HuH-7 (cell line): ENCODE measurements at regions not wholly inside any gene's neighbourhood (a gene's known extent, or its start where the extent isn't known, plus 50 kb on each side); places are given as distances from the start of the nearest gene placed in this dataset.

Experiments
- DNase-seq: peaks from one replicate; pipeline ENCODE4 v3.0.0; 2011; ENCODE audit warnings: low spot score

DNA sequence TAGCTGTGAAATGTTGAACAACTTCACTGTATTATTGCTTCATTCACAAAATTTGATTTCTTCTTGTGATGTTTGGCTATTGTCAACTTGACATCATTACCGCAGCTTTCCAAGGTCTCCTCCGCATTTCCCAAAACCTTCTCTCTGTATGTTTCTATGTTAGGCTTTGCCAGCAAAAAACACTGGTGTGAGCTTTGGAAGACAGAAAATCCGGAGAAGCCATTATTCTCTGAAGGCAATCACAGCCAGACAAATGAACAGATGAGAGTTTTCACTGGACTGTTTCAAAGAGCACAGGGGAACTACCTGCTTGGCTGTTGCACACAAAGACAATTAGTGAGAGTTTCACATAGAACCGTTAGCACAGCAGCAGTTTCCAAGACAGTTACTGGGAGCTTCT lies 609.6 kb downstream of the BRINP3 start:
- DNase-seq, result no peak

DNA sequence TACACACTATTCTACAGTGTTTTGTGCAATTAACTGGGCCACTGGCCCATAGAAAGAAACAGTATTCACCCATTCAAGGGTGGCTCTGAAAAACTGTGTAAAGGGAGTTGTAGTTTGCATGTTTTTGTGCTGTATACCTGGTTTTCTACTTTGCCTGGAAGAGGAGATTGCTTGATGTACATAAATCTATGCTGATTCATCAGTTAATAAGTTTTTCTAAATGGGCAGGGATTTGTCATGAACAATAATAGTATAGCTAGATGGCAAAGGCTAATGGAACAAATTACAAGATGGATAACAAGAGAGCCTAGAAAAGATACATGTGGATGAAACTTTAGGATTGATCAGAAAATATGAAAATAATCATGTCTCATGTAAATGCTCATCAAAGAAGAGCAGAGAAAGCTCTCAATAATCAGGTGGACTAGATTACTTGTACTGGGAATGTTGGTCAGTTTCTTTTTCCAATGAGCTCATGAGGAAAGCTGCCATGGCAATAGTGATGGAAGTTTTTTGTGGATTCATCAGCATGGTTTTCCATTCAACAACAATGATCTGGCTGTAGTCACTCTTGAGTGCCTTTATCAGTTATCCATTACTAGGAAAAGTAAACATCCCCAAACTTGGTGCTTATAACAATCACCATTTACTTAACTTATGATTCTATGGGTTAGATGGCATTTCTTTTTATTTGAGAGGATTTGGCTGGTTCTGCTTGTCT lies 602.8 kb downstream of the BRINP3 start:
- no peak for DNase-seq

DNA sequence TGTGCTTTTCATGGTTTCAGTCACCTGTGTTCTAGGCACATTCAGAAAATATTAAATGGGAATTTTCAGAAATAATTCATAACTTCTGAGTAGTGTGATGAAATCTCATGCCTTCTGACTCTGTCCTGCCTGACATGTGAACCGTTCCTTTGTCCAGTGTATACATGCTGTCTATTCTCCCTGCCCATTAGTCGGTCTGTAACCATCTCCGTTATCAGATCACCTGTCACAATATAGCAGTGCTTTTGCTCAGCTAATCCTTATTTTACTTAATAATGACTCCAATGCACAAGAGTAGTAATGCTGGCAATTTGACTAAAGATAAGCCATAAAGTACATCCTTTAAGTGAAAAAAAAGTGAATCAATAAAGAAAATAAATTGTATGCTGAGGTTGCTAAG lies 597.5 kb downstream of the BRINP3 start:
- DNase-seq, result no peak

DNA sequence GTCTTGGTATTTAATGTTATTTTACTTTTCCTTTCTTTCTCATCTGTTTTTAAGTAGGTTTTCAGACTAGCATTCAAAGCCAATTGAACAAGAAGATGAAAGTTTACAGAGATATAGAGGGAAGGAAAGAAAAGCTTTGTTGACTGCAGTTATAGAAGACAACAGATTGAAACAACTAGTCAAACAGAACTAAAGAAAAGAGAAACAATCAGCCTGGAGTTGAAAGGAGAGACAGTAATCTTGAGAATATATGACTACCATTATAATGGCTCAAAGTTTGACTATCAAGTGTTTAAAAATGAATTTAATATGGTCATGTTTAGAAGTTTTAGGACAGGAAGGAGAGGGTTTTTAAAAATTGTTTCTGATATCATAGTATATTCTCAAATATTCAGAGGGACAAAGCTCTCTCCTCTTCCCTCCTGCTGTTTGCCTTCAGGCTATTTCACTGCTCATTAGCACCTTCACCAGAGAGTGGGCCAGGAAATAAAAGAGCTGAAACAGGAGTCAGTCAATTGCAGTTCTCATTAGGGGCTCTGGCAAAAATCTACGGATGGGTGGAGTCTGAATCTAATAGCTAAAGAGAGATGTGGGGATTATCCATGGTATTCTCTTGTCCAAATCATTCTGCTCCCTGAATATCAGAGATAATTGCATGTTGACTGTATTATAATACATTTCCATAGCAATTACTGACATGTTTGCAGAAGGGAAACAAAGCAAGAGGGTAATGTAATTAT lies 577.8 kb downstream of the BRINP3 start:
- DNase-seq, result no peak

DNA sequence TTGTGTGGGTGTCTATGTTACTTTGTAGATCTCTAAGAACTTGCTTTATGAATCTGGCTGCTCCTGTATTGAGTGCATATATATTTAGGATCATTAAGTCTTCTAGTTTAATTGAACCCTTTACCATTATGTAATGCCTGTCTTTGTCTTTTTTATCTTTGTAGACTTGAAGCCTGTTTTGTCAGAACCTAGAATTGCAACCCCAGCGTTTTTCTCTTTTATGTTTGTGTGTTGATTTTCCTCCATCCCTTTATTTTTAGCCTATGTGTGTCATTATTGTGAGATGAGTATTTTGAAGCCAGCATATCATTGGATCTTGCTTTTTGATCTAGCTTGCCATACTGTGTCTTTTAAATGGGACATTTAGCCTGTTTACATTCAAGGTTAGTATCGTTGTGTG lies 573.2 kb downstream of the BRINP3 start:
- DNase-seq, result no peak

DNA sequence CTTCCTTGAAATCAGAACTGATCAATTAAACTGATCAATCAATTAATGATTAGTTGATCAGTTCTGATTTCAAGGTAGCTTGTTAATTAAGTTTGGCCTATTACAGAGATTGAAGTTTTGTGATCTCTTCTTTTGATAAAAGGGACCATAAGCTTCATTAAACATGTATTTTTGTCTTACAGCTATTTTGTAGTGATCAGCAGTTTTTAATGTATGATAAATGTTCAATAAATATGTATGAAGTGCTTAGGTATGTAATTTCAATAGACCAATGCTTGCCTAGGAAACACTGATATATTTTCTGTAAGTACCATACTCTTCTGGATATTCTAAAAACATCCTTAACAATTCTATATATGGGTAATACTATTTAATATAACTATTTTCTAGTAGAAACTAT lies 569.6 kb downstream of the BRINP3 start:
- no peak for DNase-seq

DNA sequence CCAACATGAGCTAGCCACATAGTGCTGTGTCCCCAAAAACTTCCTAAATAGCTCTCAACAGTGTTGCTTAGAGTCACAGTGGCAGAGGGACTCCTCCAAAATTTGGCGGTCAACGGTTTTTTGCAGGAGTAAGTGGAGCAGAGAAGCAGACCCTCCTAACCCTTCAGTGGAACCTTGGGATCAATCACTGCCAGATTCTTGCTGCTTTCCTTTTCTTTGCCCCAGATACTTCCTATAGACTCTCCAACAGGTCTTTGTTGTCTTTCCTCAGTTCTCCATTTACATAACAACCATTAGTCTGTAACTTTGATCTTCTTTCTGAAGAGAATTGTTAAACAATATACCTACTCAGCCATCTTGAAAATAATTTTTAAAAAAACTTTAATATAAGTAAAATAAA lies 556.1 kb downstream of the BRINP3 start:
- DNase-seq, result no peak

DNA sequence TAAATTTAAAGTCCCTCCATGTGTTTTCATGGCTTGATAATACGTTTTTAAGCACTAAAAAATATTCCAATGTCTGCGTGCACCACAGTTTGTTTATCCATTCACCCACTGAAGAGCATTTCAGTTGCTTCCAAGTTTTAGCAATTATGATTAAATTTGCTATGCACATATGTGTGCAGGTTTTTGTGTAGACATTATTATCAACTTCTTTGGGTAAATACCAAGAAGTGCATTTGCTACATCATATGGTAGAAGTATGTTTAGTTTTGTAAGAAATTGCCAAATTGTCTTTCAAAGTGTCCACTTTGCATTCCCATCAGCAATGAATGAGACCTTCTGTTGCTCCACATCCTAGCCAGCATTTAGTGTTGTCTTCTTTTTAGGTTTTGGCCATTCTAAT lies 550.0 kb downstream of the BRINP3 start:
- DNase-seq, result no peak

DNA sequence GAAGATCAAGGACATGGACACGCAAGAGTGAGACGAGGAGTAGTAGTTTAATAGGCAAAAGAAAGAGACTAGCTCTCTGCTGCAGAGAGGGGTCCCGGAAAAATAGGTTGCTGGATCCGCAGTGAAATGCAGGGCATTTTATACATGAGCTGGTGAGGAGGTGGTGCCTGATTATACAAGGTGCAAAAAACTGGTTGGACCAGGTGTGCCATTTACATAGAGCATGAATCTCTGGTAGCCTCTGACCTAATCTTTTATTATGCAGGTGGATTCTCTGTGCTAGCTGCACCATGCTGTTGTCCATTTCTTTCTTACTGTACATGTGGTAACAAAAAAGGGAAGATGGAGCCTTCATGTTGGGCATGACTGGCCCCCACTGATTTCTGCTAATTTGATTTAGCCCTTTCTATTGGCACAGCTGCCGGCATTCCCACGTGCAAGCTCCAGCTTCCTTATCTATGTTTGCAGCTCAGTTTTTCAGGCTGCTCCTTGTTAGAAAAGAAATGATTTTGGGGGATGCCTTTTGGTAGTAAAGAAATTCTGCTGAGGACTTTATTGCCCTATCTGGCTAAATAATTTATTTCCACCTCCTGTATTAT lies 548.1 kb downstream of the BRINP3 start:
- no peak for DNase-seq

DNA sequence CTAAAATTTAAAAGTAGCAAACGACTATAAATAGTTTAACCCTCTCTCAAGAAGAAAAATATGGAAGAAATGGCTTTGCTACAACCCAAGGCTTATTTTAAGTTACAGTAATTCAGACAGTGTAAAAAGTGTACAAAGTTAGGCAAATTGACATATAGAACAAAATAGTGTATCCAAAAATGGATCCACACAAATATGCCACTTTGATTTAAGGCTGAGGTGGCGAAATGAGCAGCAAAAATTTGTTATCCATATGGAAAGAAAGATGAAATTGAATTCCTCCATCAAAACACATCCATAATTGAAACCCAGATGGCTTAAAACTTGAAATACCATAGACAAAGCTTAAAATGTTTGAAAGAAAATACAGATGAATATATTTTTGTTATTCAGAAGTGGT lies 540.8 kb downstream of the BRINP3 start:
- no peak for DNase-seq

DNA sequence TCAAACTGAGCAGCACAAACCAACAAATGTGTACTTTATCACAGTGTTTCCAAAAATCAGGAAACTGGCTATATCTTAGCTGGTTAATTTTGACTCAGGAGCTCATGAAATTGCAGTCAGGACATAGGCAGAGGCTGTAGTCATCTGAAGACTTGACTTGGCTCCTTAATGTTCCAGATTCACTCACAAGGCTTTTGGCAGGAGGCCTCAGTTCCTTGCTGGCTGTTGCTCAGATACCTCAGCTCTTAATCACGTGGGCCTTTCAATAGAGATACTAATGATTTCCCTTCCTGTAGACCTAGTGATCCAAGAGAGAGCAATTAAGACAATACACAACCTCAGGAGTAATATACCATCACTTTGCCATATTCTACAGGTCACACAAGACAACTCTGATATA lies 537.7 kb downstream of the BRINP3 start:
- DNase-seq, result no peak

DNA sequence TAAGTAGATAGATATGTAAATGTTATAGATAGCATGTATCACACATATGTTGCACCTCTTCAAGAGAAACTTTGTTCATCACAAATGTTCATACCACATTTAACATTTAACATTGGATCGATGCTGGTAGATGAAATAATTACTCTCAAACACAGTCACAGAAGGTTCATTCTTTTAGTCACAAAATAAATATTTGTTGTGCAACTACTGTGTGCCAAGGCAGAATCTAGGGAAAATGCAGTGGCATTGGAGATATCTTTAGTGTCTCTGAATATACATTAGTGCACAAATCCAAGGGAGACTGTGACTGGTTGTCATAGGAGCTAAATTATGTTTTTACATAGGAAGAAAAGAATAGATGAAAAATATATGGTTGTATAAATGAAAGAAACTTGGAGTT lies 535.7 kb downstream of the BRINP3 start:
- no peak for DNase-seq

DNA sequence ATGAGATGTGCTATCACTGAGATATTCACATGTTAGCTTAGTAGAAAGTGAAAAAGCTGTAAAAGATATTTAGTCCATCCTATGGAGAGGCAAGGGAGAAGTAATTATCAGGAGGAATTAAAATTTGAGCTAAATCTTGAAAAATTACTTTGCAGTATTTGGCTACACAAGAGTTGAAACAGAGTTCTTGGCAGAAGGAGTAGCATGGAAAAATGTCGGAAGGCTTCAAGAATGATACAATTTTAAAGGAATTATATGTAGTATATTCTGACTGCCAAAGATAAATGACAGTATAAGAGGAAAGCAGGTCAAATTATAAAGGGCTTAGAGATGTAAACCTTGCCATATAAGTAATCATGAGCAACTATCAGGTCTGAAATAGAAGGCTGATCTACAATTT lies 518.9 kb downstream of the BRINP3 start:
- DNase-seq, result no peak

DNA sequence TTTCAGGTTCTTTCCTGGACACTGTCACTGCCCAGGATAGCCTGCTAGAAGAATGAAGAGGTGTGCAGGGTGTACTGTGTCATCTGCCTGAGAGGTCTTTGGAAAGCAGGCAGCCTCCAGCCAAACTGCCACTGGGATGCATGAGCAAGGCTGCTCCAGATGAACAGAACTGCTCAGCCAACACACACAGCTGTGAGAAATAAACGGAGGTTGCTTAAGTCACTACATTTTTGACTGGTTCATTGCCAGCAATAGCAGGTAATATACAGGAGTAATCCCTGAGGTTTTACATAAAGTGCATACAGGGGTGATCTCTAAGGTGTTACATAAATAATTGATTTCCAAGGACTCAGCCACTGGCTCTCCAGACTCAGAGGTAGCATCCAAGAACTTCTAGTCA lies 516.9 kb downstream of the BRINP3 start:
- no peak for DNase-seq

DNA sequence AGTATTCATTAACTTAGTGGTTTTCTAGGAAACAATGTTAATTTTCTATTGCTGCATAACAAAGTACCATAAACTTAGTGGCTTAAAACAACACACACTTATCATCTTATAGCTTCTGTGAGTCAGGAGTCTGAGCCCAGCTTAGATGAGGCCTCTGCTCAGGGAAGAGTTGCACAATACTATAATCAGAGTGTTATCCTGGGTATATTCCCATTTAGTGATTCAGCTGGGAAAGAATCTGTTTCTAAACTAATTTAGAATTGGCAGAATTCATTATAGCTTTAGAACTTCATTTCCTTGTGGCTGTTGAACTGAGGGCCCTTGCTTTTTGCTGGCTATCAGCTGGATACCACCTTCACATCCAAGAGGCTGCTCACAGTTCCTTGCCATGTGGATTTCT lies 515.5 kb downstream of the BRINP3 start:
- DNase-seq, result no peak

DNA sequence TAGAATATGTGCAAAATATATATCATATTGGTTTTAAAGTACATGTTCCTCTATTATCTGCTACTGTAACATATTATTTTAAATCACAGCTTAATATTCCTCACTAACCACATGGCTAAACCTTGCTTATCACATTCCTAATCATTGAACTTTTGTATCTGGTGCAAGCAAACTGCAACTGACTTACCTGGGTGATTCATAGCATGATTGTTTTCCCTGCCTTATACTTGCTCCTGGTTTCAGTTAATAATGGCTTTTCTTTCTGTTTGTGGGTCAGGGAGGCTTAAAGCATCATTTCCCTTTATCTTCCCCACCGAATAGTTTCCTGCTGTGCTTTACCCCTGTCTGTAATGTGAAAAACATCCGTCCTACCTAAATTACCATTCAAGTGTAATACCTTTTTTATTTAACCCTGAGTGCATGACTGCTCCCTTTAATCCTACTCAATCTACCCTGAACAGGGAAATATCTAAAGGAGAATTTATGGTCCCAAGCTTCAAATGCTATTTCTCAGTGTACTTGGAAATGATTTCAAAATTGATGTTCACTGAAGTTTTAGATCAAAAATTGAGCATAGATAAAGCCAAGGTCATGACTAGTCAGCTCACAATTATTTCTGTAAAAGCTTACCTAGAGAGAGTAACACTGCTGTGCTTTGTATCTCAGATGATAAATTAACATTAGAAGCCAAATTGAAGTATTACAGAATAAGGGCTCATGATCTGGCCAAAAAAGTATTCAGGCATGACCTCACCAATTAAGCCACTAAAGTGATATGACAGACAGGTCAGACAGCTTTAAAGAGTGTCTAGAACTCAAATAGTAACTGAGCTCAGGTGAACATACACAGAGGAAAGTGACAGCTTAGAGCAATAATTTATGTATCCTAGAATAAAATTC lies 507.1 kb downstream of the BRINP3 start:
- no peak for DNase-seq

DNA sequence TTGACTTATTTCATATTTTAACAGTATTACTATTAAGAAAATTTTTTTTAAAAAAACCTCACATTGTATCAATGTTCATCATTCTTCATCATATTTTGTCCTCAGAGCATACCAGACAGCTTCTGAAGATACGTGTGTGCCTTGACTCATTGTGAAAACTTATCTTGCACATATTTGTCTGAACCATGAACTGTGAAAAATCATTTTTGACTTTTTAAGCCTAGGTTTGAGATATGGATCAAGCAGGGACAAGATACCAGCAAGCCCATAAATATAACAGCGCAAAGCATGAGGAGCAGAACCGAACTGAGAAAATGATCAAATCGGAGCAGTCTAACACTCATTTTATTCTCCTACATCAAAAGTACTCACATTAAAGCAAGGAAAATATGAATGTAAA lies 506.0 kb downstream of the BRINP3 start:
- DNase-seq, result no peak

DNA sequence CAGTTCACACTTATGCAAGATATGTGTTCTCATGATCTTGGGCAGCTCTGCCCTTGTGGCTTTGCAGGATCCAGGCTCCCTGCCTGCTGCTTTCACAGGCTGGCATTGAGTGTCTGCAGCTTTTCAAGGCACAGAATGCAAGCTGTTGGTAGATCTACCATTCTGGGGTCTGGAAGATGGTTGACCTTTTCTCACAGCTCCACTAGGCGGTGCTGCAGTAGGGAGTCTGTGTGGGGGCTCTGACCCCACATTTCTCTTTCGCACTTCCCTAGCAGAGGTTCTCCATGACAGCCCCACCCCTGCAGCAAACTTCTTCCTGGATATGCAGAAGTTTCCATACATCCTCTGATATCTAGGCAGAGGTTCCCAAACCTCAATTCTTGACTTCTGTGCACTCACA lies 500.5 kb downstream of the BRINP3 start:
- no peak for DNase-seq

DNA sequence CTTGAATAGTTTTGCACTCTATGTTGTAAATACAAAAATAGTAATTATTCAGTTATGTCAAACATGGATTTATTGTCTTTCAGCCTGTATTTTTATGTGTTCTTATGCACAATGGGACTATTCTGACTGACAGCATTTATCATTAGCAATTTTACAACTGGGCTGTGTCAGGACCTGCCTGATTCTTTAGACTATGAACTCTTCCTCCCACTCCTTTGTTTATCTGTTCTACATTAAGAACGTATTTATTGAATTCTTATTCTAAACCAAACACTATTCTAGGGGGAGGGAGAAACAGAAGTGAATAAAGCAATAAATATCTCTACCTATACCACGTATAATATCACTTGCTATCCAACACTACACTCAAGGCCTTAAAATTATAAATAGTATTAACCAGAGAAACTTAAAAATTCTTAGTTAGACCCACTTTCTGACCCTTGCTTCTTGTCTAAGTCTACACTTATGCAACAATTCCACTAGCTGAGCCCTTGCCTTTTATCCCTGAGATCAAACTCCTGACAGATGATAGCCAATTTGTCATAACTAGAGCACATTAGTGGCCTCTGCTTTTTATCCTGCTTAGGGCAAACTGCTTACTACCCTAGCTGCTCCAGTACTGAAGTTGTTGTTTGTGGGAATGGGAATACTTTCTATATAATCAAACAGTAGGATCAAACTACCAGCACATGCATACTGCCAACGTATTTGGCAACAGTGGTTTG lies 494.3 kb downstream of the BRINP3 start:
- no peak for DNase-seq

DNA sequence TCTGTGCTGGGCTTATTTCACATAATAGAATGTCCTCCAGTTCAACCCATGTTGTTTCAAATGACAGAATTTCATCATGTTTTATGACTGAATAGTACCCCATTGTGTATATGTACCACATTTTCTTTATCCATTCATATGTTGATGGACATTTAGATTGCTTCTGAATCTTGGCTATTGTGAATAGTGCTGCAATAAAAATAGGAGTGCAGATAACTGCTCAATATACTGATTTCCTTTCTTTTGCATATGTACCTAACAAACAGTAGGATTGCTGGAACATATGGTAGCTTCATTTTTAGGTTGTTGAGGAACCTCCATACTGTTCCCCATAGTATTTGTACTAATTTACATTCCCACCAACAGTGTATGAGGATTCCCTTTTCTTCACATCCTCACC lies 491.1 kb downstream of the BRINP3 start:
- DNase-seq, result no peak

DNA sequence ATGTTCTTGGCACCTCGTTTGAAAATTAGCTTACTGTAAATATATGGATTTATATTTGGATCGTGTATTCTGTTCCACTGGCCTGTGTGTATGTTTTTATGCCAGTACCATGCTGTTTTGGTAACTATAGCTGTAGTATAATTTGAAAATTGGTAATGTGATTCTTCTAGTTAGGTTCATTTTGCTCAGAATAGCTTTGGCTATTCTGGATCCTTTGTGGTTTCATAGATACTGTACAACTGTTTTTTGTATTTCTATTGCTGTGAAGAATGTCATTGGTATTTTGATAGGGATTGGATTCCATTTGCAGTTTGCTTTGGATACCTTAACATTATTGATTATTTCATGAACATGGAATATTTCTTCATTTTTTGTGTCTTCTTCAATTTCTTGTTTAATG lies 490.2 kb downstream of the BRINP3 start:
- no peak for DNase-seq

DNA sequence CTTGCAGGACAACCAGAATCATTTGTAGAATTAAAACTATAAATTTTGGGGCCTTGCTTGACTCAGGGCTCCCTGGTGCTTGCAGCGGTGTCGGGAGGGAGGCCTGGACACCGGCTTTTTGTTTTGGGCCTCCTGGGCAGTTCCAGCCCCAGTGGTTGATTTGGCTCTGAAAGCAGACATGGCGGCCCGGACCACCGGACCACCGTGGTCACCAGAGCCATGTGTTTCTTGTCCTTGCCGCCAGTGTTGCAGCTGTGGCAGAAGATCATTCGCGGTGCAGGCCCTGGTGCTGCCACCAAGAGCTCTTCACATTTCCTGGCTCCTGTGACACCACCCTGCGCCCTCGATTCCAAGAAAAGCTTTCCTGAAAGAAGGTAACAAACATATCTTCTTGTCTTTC lies 484.8 kb downstream of the BRINP3 start:
- no peak for DNase-seq
